NCI-H1048 (cell line): ENCODE measurements at regions not wholly inside any gene's neighbourhood (a gene's known extent, or its start where the extent isn't known, plus 50 kb on each side); places are given as distances from the start of the nearest gene placed in this dataset.
"Not testable (repeated sequence)": the region's sequence is repeated elsewhere in the genome, so short reads cannot be mapped to it uniquely, and the experiment has no call there.

ENCODE experiments used
- DNase-seq: peaks from one replicate; lab custom pipeline; 2025; lab: John Stamatoyannopoulos, UW

- no peak for DNase-seq
Measured at GRCh38 chr2:64795024-64795592, 141.4 kb upstream of the SERTAD2 start.

GRCh38 chr2:64796926-64797325 is 143.2 kb upstream of the SERTAD2 start:
- no peak for DNase-seq

- no peak for DNase-seq
Measured at GRCh38 chr2:64797881-64798575, 144.3 kb upstream of the SERTAD2 start.

- no peak for DNase-seq
Measured at GRCh38 chr2:64799592-64800252, 146.0 kb upstream of the SERTAD2 start.

GRCh38 chr2:64803776-64804175 is 150.1 kb upstream of the SERTAD2 start:
- no peak for DNase-seq

GRCh38 chr2:64804651-64805050 is 150.9 kb upstream of the SERTAD2 start:
- DNase-seq: no peak

- DNase-seq: no peak
Measured at GRCh38 chr2:64807417-64807816, 153.7 kb upstream of the SERTAD2 start.

- no peak for DNase-seq
Measured at GRCh38 chr2:64808092-64808491, 154.4 kb upstream of the SERTAD2 start.

- DNase-seq: no peak
Measured at GRCh38 chr2:64808754-64809153, 155.0 kb upstream of the SERTAD2 start.

- DNase-seq: no peak
Measured at GRCh38 chr2:64809216-64809615, 155.5 kb upstream of the SERTAD2 start.

GRCh38 chr2:64812285-64812684 is 158.6 kb upstream of the SERTAD2 start:
- DNase-seq: no peak

GRCh38 chr2:64814007-64814406 is 160.3 kb upstream of the SERTAD2 start:
- DNase-seq: no peak

GRCh38 chr2:64816526-64816925 is 162.8 kb upstream of the SERTAD2 start:
- DNase-seq: not testable (repeated sequence)

GRCh38 chr2:64817453-64817852 is 163.7 kb upstream of the SERTAD2 start:
- no peak for DNase-seq

- no peak for DNase-seq
Measured at GRCh38 chr2:64818664-64819060, 164.9 kb upstream of the SERTAD2 start.

- DNase-seq: no peak
Measured at GRCh38 chr2:64819361-64819760, 165.6 kb upstream of the SERTAD2 start.

- DNase-seq: no peak
Measured at GRCh38 chr2:64819774-64820688, 166.3 kb upstream of the SERTAD2 start.

- no peak for DNase-seq
Measured at GRCh38 chr2:64820901-64821300, 167.2 kb upstream of the SERTAD2 start.

GRCh38 chr2:64823794-64824193 is 165.4 kb upstream of the SLC1A4 start:
- DNase-seq: no peak

GRCh38 chr2:64825831-64826491 is 163.2 kb upstream of the SLC1A4 start:
- DNase-seq: no peak

GRCh38 chr2:64826703-64827102 is 162.5 kb upstream of the SLC1A4 start:
- no peak for DNase-seq

- no peak for DNase-seq
Measured at GRCh38 chr2:64828261-64828660, 160.9 kb upstream of the SLC1A4 start.
